SK-N-SH (cell line): ENCODE measurements at regions not wholly inside any gene's neighbourhood (a gene's known extent, or its start where the extent isn't known, plus 50 kb on each side); places are given as distances from the start of the nearest gene placed in this dataset.

Experiments used
- ELF1 ChIP-seq: IDR thresholded peaks from 2 replicates; pipeline ENCODE4 v1.4.0; 2012
- MEF2A ChIP-seq: IDR thresholded peaks from 2 replicates; pipeline ENCODE4 v1.4.0; 2012; ENCODE audit warnings: low read depth, borderline replicate concordance
- NFIC ChIP-seq: IDR thresholded peaks from 2 replicates; pipeline ENCODE4 v1.4.0; 2012; ENCODE audit warnings: borderline replicate concordance
- POLR2AphosphoS5 ChIP-seq: IDR thresholded peaks from 2 replicates; pipeline ENCODE4 v1.6.1; 2012; ENCODE audit warnings: low read depth, low read length
- RAD21 ChIP-seq: IDR thresholded peaks from 2 replicates; pipeline ENCODE4 v1.6.1; 2012; ENCODE audit warnings: mild to moderate bottlenecking, low read length
- RFX5 ChIP-seq: IDR thresholded peaks from 2 replicates; pipeline ENCODE4 v1.6.1; 2012; ENCODE audit warnings: mild to moderate bottlenecking, improper control_type of control experiment, low read length
- TAF1 ChIP-seq: IDR thresholded peaks from 2 replicates; pipeline ENCODE4 v1.6.1; 2012; ENCODE audit warnings: low read depth, mild to moderate bottlenecking, low read length, moderate library complexity, borderline replicate concordance
- TCF12 ChIP-seq: IDR thresholded peaks from 2 replicates; pipeline ENCODE4 v1.4.0; 2012
- TEAD4 ChIP-seq: IDR thresholded peaks from 2 replicates; pipeline ENCODE4 v1.4.0; 2012; ENCODE audit warnings: mild to moderate bottlenecking, borderline replicate concordance; ENCODE audit not compliant: insufficient read depth
- YY1 ChIP-seq: IDR thresholded peaks from 2 replicates; pipeline ENCODE4 v1.4.0; 2012; ENCODE audit warnings: low read depth, mild to moderate bottlenecking
- TF ChIP-seq, protein P1 (sequence below): fragments of 200-600 bp; sonication (generic); IDR thresholded peaks from 2 replicates; pipeline ENCODE4 v1.6.1; 2017; ENCODE audit warnings: antibody characterized with exemption, mild to moderate bottlenecking, moderate library complexity
- TF ChIP-seq, protein P2 (sequence below): fragments of 150-350 bp; IDR thresholded peaks from 2 replicates; pipeline ENCODE4 v1.6.1; 2017; ENCODE audit warnings: antibody characterized with exemption, low read length, low read depth, borderline replicate concordance

DNA sequence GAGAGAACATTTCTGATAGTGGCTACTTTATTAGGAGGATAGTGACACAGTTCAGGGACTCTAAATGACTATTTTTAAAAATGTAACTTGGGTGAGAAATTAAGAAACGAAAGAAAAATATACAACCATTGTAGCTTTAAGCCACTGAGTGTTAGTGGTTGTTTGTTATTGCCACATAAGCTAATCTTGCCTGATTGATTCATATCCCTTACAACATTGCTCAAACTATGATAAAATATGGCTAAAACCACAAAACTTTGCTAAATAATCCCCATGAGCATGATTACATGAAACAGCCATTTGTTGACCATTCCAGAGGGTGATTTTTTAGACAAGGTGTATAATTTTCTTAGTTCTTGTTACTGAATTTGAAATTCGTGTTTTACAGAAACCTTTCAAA is 343.4 kb downstream of the SLITRK5 start:
- TF ChIP-seq, protein P1, sequence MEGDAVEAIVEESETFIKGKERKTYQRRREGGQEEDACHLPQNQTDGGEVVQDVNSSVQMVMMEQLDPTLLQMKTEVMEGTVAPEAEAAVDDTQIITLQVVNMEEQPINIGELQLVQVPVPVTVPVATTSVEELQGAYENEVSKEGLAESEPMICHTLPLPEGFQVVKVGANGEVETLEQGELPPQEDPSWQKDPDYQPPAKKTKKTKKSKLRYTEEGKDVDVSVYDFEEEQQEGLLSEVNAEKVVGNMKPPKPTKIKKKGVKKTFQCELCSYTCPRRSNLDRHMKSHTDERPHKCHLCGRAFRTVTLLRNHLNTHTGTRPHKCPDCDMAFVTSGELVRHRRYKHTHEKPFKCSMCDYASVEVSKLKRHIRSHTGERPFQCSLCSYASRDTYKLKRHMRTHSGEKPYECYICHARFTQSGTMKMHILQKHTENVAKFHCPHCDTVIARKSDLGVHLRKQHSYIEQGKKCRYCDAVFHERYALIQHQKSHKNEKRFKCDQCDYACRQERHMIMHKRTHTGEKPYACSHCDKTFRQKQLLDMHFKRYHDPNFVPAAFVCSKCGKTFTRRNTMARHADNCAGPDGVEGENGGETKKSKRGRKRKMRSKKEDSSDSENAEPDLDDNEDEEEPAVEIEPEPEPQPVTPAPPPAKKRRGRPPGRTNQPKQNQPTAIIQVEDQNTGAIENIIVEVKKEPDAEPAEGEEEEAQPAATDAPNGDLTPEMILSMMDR, result no peak
- TF ChIP-seq MEF2A, result no peak
- TF ChIP-seq ELF1, result no peak
- TF ChIP-seq, protein P2, sequence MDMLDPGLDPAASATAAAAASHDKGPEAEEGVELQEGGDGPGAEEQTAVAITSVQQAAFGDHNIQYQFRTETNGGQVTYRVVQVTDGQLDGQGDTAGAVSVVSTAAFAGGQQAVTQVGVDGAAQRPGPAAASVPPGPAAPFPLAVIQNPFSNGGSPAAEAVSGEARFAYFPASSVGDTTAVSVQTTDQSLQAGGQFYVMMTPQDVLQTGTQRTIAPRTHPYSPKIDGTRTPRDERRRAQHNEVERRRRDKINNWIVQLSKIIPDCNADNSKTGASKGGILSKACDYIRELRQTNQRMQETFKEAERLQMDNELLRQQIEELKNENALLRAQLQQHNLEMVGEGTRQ, result no peak
- TF ChIP-seq NFIC, result no peak
- TF ChIP-seq RAD21, result no peak
- TF ChIP-seq YY1, result no peak
- TF ChIP-seq POLR2AphosphoS5, result no peak
- TF ChIP-seq TAF1, result no peak
- TF ChIP-seq TEAD4, result no peak
- TF ChIP-seq TCF12, result no peak
- no peak for TF ChIP-seq RFX5
